ENCODE measurements at regions not wholly inside any gene's neighbourhood (a gene's known extent, or its start where the extent isn't known, plus 50 kb on each side); places are given as distances from the start of the nearest gene placed in this dataset.
A peak's percentile ranks its signal among the peaks of the same experiment; 100 is the strongest.

DNA sequence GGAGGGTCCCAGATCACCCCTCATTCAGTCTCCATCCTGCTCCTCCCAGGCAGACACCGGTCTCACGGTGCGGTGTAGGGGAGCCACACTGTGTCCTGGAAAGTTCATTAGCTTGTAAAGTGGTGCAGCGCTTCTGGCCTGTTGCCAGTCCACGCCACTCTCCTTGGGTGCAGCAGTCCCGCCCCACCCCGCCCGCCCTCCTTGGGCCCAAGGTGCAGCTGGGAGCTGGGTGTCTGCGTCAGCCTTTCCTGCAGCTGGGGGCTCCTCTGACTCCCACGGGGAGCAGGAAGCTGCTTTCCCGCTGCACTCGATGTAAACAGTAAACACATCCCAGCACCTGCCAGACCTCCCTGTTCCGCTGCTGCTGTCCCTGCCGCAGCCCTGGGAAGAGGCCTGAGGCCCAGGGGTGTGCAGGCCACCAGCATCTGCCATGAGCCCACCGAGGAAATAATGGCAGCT lies 53.8 kb upstream of the ASB18 start:
- DNase-seq: no peak

DNA sequence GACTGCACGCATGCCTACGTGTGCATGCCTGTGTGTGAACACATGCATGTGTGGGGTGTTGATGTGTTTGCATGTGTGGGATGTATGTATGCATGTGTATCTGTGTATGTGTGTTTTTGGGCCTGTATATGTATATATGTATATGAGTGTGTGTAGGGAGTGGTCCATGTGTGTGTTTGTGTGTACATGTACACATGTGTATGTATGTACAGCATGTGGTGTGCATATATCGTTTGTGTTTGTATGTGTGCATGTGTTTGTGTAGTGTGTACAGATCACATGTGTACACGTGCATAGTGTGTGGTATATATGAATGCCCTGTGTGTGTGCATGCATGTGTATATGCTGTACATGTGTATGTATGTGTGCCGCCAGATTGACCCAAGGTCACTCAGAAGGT lies 54.2 kb upstream of the ASB18 start:
- DNase-seq: no peak

DNA sequence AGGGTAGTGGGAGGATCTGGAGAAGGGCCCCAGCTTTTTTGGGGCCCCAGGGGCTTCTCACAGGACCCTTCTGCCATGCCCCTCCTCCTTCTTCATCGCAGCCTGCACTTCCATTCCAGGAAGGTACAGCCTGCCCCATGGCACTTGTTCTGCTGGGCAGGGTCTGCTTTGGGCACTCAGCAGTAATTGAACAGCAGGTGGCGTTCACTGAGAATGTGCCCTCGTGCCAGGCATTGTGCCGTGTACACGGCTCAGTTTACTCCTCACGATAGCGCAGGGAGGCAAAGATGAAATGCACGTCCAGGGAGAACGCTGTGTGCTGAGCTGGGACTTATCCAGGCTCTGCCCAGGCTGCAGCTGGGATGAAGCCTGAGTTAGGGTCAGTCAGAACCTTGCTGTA lies 54.8 kb upstream of the ASB18 start:
- DNase-seq: no peak

DNA sequence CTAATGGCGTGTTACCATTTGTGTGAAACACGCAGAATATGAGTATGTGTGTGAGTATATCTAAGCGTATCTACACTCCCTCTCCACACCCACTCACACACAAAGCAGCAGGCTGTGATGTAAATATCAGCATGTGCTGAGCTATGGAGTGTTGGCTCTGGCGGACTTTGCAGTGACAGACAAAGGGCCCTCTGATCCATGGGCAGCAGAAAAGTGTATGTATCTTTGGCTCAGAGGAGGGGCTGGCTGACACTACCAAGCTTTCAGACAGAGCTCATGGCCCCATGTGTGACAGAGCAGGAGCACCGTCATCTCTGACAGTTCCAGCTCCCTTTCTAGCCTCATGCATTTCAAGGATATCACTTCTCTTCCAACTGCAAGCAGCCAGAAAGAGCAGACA lies 57.2 kb upstream of the ASB18 start:
- no peak for DNase-seq

DNA sequence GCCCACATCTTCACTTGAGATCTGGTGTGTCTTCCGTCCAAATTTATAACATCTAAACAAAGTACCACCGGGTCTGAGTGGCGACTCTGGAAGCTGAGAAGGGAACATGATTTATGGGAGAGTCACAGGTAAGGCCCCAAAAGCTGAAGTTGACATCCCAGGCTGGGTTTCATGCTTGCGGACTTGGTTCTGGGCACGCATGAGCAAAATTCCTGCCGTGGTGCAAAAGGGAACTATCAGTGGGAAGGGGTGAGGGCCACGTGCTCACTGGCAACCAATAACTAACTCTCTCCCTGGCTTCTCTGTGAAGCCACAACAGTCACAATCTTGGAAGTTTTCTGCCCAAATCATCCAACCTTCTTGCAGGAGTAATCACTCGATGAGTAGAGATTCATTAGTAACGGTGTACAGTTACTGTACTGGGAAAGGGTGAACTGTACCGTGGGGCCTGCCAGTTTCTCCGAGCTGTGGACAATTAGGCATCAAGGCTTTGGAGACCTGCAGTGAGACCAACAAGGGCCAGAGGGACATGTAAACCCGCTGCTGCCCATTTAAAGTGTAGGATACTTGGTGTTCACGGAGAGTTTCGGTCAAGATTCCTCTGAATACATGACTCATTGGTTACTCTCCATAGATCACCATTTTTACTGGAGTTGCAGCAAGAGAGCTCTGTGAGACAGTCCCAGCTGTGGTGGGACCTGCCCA lies 69.4 kb upstream of the ASB18 start:
- no peak for DNase-seq

DNA sequence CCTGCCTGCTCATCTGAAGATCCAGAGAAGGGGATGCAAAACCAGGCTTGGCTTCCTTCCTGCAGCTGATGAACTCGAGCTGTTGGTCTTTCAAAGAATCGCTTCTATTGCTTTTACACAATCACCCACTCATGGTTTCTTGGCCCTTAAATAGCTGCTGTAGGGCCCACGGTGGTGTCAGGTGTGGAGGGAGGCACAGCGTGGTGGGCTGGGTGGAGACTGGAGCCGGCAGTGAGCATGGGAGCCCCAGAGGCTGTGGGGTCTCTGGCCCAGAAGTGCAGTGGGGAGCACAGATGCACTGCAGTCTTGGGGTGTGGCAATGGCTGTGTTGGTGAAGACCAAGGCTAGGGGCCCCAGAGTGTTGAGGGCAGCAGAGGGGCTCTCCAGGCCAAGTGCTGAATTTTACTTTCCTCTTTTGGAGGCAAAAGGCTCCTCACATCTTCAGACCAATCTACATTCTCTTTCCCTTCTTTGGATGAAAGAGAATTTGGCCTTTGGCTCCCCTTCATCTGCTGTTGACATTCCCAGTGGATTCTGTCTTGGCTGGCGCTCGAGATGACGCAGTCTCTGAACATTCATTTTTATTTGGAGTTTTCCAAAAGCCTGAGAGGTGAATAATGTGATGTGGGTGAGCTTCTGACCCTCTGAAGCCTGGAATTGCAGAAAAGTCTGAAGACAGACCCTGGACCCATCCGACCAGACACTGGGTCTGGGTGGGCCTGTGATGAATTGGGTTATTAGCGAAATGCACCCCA lies 70.1 kb upstream of the ASB18 start:
- no peak for DNase-seq

DNA sequence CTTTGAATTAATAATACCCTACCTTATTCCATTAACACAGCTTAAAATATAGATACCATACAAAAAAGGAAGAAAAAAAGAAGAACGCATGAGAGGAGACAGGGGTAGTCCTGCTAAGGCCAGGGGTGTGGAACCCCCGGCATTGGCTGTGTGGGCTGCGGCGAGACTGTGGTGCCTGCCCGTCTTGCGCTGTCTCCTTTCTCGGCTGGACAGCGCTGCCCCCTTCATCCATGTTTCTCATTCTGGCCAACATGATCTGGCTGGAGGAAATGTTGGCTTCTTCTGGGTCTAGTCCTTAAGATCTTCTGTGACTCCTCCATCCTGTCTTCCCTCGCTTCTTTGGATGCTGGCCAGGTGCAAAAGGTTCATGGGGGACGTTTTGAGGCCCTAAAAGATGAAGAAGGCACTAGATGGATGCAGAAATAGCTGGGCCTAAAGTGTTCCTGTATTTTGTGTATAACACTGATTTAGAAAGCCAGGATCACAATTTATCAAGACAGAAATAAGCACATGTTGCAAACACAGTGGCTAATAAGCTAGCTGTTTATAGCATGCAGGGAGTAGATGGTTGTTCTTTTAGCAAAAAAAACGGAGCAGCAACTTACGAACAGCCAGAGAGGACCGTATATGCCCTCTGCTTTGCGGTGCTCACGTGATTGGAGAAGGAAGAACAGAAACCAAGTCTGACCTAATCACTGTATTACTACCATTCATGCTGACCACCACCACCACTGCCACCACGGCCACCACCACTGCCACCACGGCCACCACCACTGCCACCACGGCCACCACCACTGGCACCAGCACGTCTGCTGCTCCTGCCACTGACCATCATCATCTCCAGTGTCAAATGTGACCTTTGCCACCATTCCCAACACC lies 71.7 kb upstream of the ASB18 start:
- DNase-seq: no peak

DNA sequence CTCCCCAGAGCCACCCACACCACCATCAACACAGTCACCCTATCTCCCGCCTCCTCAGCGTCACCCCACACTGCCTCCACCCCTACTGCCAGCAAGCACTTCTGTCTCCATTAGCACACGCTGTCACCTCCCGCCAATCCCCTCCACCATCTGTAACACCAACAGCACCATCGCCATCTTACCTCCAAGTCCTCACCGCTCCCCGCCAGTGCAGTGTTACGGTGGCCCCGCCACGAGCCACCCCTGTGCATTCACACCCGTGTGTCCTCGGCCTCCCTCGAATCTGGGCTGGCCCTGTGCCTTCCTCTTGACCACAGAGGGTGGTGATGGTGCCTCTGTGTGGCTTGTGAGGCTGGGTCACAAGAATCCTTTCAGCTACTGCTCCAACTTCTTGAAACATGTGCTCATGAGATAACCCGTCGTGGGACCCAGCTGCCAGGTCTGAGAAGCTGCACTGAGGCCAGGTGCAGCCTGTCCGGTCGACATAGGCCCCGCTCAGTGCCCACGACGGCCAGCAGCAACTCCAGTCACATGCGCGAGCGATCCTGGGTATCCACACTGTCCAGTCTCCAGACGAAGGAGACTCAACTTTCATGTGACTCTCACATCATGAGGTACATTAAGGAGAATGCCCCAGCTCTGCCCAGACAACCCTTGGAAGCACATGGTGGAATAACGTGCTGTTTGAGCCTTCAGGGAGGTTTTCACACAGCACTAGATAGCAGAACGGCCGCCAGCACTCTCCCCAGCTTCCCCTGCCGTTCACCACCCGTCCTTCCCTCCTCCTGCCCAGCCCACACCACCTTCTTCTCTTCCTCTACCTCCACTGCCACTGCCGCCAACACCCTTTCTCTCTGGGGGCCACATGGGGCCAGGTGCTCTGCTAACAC lies 72.6 kb upstream of the ASB18 start:
- no peak for DNase-seq

DNA sequence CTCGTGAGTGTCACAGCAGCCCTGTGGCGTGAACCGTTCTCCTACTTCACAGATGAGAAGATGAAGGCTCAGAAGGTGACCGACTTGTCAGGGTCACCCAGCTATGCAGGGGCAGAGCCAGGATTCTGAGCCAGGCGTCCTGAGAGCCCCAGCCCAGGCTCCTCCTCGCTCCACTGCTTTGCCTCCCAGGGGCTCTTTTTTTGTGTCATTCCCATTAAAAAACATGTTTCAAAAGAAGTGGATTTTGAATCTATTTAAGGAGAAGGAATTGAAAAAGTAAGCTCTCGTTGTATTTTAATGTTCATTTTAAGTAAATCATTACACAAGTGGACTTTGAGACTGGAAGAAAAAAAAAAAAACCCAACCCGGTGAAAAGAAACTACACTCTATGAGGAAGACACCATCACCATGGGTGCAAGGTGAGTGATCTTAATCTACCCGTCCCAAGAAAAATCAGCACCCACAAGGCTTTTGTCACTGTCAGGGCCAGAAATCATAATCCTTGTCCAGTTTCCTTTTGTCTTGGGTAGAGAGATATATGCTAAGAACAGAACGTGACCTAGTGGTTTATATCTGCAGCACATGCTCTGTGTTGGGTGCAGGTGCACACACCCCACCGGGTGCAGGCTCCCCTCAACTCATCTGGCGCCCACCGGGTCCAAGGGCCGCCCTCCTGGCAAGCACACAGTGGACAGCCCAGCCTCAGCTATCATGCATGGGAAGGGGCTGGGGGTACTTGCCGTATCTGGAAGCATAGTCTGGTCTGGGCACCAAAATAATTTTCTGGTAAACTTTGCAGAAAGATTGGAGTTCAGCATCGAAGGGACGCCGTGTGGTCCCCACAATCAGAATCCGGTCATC lies 73.5 kb upstream of the ASB18 start:
- DNase-seq: no peak

DNA sequence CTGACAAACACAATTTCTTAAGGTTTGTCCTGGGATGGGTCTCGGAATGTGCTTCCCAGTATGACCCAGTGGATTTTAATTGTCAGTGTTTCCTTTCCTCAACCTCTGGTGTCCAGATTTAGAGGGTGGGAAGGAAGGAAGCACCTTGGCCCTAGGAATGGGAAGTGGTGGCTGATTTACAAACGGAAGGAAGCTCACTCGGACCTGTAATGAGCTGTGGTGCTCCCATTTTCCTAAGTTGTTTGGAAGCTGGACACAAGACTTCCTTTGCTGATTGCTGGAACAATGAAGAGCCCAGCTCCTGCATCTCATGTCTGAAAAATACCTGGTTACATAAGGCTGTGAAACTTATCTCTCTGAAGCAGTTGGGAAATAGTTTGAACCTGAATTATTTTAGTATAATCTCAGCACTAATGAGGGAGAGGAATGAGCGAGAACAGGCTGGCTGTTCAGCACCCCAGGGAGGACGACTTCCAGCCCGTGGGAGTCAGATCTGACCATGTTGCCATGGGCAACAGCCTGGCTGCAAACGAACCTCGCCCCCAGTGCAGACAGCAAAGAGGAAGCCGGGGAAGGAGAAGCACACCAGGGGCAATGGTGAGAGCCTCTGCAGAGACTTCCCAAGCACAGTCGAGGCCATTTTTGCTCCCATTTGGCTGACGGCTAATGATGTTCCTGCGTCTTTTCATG lies 74.4 kb upstream of the ASB18 start:
- no peak for DNase-seq

DNA sequence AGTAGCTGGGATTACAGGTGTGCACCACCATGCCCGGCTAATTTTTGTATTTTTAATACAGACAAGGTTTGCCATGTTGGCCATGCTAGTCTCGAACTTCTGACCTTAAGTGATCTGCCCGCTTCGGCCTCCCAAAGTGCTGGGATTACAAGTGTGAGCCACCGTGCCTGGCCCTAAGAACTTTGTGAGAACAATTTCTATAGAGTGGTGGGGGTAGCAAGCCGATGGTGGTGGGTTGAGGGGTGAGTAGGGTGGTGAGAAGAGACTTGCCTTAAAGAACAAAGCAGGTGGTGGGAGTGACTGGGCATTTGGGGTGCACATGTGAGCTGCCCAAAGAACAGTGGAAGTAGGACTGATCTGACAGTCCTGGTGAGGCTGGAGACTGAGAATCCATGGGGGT lies 76.0 kb upstream of the ASB18 start:
- DNase-seq: no peak

DNA sequence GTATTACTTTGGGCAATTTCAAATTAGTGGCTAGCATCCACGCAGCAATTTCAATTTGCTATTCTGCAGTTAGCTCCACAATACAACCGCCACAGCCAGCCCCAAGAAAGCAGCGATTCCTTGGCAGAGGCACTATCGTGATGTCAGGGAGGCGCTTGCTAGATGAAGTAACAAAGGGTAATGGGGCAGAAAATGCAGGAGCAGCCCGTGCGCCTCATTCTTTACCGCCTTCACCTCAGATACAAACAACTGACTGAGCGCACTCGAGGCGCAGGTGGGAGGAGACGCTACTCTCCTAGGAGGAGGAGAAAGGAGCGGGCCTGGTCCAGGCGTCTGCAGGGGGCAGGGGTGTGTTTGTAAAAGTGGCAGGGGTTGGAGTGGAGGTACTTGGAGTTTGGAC lies 76.9 kb upstream of the ASB18 start:
- DNase-seq: no peak

DNA sequence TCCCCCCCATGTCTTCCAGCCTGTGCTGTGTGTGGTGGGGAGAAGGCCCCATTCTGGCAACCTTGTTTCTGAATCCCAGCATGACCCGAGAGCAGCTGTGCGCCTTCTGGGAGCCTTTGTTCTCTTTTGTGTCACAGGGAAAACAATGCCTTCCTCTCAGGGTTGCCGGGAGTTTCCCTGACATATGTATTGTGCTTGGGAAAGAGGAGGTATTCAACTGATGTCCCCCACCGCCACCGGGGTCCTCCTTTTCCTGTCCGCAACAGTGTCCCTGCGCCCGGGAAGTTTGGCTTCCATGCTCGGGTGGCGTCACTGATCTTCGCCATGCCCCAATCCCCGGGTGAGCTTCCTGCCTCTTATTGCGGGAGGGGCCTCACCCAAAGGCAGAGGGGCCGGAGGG lies 77.5 kb upstream of the ASB18 start:
- DNase-seq: no peak

DNA sequence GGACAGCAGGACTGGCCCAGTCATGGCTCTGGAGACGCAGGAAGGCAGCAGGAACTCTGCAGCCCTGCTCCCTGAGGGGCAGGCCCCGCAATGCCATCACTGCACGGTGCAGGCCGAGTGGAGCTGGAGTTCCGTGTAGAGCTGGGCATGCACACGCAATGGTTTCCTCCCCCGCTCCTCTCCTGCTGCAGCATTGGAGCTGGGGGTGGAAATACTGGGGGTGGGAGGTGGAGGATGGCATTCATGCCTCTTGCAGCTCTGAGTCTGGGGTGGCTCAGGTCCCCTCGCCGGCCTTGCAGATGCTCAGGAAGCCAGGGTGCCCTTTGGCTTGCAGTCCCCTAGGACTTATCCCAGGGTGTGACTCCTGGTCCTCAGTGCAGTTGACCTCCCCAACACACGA lies 78.3 kb upstream of the ASB18 start:
- no peak for DNase-seq

DNA sequence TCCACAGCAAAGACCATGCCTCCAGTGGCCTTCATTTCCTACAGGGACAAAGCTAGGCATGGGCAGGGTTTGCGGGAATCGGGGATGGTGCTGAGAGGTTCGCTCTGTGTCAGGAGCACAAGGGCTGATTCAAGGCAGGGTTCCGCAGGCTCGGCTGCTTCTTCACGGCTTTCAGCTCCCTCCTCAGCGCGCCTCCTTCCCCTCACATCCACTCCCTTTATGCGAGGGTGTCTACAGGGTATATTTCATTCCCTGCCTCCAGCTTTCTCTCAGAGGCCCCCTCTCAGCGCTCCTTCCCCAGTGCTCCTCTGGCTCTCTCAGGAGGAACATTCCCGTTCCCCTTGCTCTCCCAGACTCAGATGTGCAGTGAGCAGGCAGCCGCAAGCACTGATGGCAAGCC lies 78.7 kb upstream of the ASB18 start:
- DNase-seq: no peak

DNA sequence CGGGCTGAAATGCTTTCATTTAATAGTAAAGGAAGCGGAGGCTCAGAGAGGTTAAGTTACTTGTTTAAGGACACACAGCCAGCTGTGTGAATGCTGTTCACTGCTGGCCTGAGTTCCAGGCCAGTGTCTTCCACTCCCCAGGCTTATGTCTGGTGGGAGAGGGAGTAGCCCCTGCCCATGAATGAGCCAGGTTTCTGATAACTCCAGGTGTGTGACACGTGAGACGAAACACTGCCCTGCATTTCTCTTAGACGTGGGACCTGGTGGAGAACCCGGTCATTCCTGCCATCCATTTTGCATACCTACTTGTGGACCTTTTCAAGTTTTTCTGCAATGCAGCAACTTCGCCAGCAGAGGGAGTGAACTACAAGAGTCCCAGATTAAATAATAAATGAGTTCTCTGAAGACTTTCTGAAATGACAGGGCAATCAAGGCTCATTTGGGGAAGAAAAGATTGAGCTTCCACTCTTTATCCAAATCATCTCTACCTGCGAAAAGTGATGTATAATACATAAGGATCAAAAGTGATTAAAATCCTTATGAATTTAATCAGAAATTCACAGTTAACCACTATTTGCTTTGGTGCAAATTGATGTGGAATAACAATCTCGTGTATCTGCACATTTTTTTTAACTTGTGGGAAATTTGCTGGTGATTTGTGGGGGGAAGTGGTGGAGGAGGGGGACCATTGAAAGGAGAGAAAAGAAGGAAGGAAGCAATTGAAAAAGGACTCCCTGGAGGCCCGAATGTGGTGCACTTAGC lies 79.4 kb upstream of the ASB18 start:
- peak in 1 of 2 donors; percentile 17 for DNase-seq

DNA sequence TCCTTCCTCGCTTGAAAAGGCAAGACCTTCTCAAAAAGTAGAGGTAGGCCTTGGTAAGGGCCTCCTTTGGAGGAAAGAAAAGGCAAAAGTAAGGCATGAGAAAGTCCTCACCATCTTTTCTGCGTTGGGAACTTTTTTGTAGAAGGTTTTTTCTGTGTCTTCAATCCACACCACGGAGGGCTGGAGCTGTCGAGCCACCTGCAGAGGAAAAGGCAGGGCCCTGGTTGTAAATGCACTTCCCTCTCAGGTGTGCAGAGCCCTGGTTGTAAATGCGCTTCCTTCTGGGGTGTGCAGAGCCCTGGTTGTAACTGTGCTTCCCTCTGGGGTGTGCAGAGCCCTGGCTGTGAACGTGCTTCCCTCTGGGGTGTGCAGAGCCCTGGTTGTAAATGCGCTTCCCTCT lies 80.2 kb upstream of the ASB18 start:
- DNase-seq: no peak

DNA sequence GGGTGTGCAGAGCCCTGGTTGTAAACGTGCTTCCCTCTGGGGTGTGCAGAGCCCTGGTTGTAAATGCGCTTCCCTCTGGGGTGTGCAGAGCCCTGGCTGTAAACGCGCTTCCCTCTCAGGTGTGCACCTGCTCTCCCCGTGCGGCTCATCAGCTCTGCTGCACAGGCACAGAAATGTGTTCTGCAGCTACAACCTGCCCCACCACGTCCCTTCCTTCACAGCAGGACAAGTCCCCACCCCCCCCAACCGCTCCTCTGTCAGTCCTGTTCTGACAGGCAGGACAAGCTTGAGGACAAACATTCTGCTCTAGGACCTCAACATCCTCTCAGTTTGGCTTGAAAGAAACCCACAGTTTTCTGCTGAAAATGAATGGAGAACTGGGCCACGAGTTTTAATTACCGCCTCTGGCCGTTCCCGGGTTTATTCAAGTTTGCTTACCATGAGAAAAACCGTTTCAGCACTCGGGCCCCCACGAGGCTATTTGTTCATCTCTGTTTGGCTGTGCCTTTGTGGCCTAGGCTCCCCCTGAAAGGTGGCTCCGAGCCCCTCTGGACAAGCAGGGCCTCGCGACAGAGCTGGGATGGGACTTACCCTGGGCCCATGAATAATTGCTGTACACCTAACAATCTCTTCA lies 81.0 kb upstream of the ASB18 start:
- no peak for DNase-seq

DNA sequence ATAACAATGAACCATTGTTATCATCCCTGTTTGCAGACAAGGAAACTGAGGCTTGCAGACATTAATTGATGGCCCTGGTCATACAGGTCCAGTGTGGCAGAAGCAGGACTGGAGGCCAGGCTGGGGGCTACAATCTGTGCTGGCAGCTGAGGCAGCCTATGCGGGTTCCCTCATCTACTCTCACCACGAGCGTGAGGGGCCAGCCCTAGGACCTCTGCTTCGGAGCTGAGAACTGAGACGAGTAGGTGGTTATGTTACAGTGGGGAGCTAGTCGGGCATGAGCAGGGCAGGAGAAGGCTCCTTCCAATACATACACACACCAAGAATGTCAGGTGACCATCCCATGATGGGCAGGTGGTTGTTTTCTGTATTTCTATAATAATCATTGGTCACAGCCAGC lies 82.2 kb upstream of the ASB18 start:
- DNase-seq: no peak

DNA sequence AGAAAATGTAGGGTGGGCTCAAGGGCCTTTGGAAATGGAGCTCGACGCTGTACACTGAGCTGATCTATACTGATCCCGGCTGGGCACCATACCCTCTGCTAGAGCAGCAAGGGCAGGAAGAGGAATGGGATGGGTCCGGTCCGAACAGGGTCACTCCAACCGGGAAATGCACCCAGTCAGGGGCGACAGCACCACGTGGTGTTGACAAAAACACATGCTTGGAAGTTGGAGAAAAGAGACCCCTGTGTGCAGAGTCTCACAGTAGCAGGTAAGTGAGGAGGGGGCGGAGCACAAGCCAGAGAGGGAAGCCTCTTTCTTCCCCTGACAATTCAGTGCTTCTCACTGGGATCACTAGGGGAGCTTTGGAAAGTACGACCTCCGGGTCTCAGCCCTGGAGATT lies 84.1 kb upstream of the ASB18 start:
- DNase-seq: no peak

Data from bone marrow (tissue), 2 donors.